HCT116 (cell line): ENCODE measurements at regions not wholly inside any gene's neighbourhood (a gene's known extent, or its start where the extent isn't known, plus 50 kb on each side); places are given as distances from the start of the nearest gene placed in this dataset.

ENCODE experiments used
- ATAC-seq: fragments of 200-7000 bp; cut with Tn5 transposase; 2 replicates; pipeline ENCODE4 v1.9.1; 2020; ENCODE audit warnings: mild to moderate bottlenecking, moderate library complexity
- BruUV-seq: library from RNA; stranded (reverse); fragments of 400-500 nt; replicated peaks from 2 replicates; lab custom pipeline; 2021; lab: Mats Ljungman, UMichigan
- CTCF ChIA-PET: fragments of 300-600 bp; sonication (Branson Sonifier 250); formaldehyde crosslinking; loops from one replicate; lab custom pipeline; 2021; ENCODE audit warnings: antibody characterized with exemption; lab: Charles Lee
- POLR2A ChIA-PET: fragments of 300-600, 350-600 bp; sonication (Branson Sonifier 250); formaldehyde crosslinking; loops from one replicate; lab custom pipeline; 2021; ENCODE audit warnings: antibody characterized with exemption; lab: Charles Lee
- RAD21 ChIA-PET, 2 experiments: fragments of 300-600 bp; sonication (Branson Sonifier 250); formaldehyde crosslinking; loops; one replicate each; lab custom pipeline; 2023; ENCODE audit warnings: low total read pairs in 2 of 2; ENCODE audit not compliant: uncharacterized antibody in 2 of 2, unreplicated experiment in 2 of 2, low non-redundant PET in 1 of 2; lab: Charles Lee
- DNase-seq: peaks from one replicate; pipeline ENCODE4 v3.0.0-alpha.2; 2010; ENCODE audit warnings: low read depth, low spot score
- H2AFZ ChIP-seq: fragments of 200-600 bp; shearing (Covaris generic), sonication (generic); 2 replicates; pipeline ENCODE4 v1.6.1; 2017; ENCODE audit warnings: low read depth, mixed run types, mixed read lengths, antibody characterized with exemption, low read length; ENCODE audit not compliant: poor library complexity, severe bottlenecking
- H3K27ac ChIP-seq: 2 replicates; pipeline ENCODE4 v1.5.1; 2012; ENCODE audit warnings: low read depth, low read length
- H3K27me3 ChIP-seq: fragments of 200-600 bp; sonication (generic); 2 replicates; pipeline ENCODE4 v1.6.1; 2016; ENCODE audit warnings: mixed run types, low read length, mixed read lengths; ENCODE audit not compliant: insufficient read depth
- H3K36me3 ChIP-seq, 2 experiments: fragments of 200-500 bp in 1 of 2; fragments of 200-600 bp in 1 of 2; sonication (Bioruptor generic) in 1 of 2; sonication (generic) in 1 of 2; 2 replicates each; pipeline versions ENCODE4 v1.5.1 to v1.6.1; 2014 to 2016; ENCODE audit warnings: low read length in 2 of 2, inconsistent platforms in 1 of 2, mixed read lengths in 1 of 2, mixed run types in 1 of 2; ENCODE audit not compliant: insufficient read depth in 2 of 2, control insufficient read depth in 1 of 2
- H3K4me1 ChIP-seq, 2 experiments: fragments of 200-600 bp in 1 of 2; sonication (generic) in 1 of 2; 2 replicates each; pipeline versions ENCODE4 v1.5.1 to v1.6.1; 2012 to 2017; ENCODE audit warnings: low read length in 2 of 2, inconsistent platforms in 1 of 2, mild to moderate bottlenecking in 1 of 2, mixed read lengths in 1 of 2, mixed run types in 1 of 2, moderate library complexity in 1 of 2; ENCODE audit not compliant: insufficient read depth in 2 of 2, control insufficient read depth in 1 of 2
- H3K4me2 ChIP-seq: fragments of 200-600 bp; sonication (generic); 2 replicates; pipeline ENCODE4 v1.6.1; 2017; ENCODE audit warnings: mixed run types, low read length, mixed read lengths
- H3K4me3 ChIP-seq, 2 experiments: fragments of 200-600 bp in 1 of 2; sonication (generic) in 1 of 2; replicated peaks in 1 of 2; 2 replicates each; pipeline ENCODE4 v1.5.1; 2011 to 2016; ENCODE audit warnings: low read length in 2 of 2, control low read depth in 1 of 2, low read depth in 1 of 2, mild to moderate bottlenecking in 1 of 2, mixed read lengths in 1 of 2, mixed run types in 1 of 2
- H3K79me2 ChIP-seq: fragments of 200-600 bp; sonication (generic); 2 replicates; pipeline ENCODE4 v1.6.1; 2017; ENCODE audit warnings: mild to moderate bottlenecking, mixed run types, low read length, moderate library complexity, mixed read lengths; ENCODE audit not compliant: insufficient read depth
- H3K9ac ChIP-seq: fragments of 200-600 bp; sonication (generic); 2 replicates; pipeline ENCODE4 v1.6.1; 2016; ENCODE audit warnings: low read length, mixed read lengths
- H3K9me2 ChIP-seq: fragments of 200-600 bp; sonication (generic), shearing (Covaris generic); 2 replicates; pipeline ENCODE4 v1.6.1; 2017; ENCODE audit warnings: mixed run types, mild to moderate bottlenecking, moderate library complexity; ENCODE audit not compliant: insufficient read depth
- H3K9me3 ChIP-seq, 2 experiments: fragments of 200-500 bp in 1 of 2; fragments of 200-600 bp in 1 of 2; sonication (Bioruptor generic) in 1 of 2; sonication (generic) in 1 of 2; 2 replicates each; pipeline ENCODE4 v1.6.1; 2014 to 2017; ENCODE audit warnings: low read length in 2 of 2, mixed read lengths in 2 of 2, inconsistent platforms in 1 of 2, low read depth in 1 of 2, mild to moderate bottlenecking in 1 of 2, mixed run types in 1 of 2, moderate library complexity in 1 of 2; ENCODE audit not compliant: control insufficient read depth in 1 of 2, insufficient read depth in 1 of 2
- H4K20me1 ChIP-seq: fragments of 200-600 bp; sonication (generic), shearing (Covaris generic); 2 replicates; pipeline ENCODE4 v1.6.1; 2017; ENCODE audit warnings: mixed run types, mild to moderate bottlenecking, moderate library complexity; ENCODE audit not compliant: insufficient read depth
- EZH2 ChIP-seq: fragments of 200-600 bp; sonication (generic); IDR thresholded peaks from 2 replicates; pipeline ENCODE4 v1.6.1; 2017; ENCODE audit warnings: antibody characterized with exemption, mixed run types
- EZH2phosphoT487 ChIP-seq: fragments of 200-600 bp; IDR thresholded peaks from 2 replicates; pipeline ENCODE4 v1.6.1; 2018; ENCODE audit warnings: antibody characterized with exemption, borderline replicate concordance
- RAD21 ChIP-seq: IDR thresholded peaks from 2 replicates; pipeline ENCODE4 v1.6.1; 2012; ENCODE audit warnings: low read depth, mild to moderate bottlenecking
- TCF7L2 ChIP-seq: IDR thresholded peaks from 2 replicates; pipeline ENCODE4 v1.7.0; 2011; ENCODE audit warnings: borderline replicate concordance, inconsistent platforms; ENCODE audit not compliant: insufficient read depth, insufficient read length; ENCODE audit errors: extremely low read depth
- YY1 ChIP-seq: IDR thresholded peaks from 2 replicates; pipeline ENCODE4 v1.6.1; 2011; ENCODE audit warnings: low read length, low read depth, moderate library complexity, mild to moderate bottlenecking; ENCODE audit not compliant: insufficient replicate concordance; ENCODE audit errors: extremely low read depth
- intact Hi-C: fragments of 100-400 bp; cut with micrococcal nuclease; formaldehyde crosslinking; loops from 2 replicates; pipeline ENCODE4 v1.10.0; 2022
- TF ChIP-seq, protein P1 (sequence below), 3 experiments: fragments of 200-600 bp in 1 of 3; sonication (generic) in 1 of 3; IDR thresholded peaks in 2 of 3; conservative IDR thresholded peaks in 1 of 3; 2 replicates each; pipeline ENCODE4 v1.5.1; 2012 to 2017; ENCODE audit warnings: low read depth in 2 of 3, low read length in 2 of 3, antibody characterized with exemption in 1 of 3, borderline replicate concordance in 1 of 3, control low read depth in 1 of 3, mild to moderate bottlenecking in 1 of 3, mixed read lengths in 1 of 3, mixed run types in 1 of 3, moderate library complexity in 1 of 3; ENCODE audit not compliant: insufficient read depth in 1 of 3
- TF ChIP-seq, protein P2 (sequence below): IDR thresholded peaks from 2 replicates; pipeline ENCODE4 v1.6.1; 2011; ENCODE audit warnings: mild to moderate bottlenecking, low read length, moderate library complexity; ENCODE audit not compliant: insufficient replicate concordance; ENCODE audit errors: extremely low read depth
- TF ChIP-seq, protein P3 (sequence below): IDR thresholded peaks from 2 replicates; pipeline ENCODE4 v1.6.1; 2012

DNA sequence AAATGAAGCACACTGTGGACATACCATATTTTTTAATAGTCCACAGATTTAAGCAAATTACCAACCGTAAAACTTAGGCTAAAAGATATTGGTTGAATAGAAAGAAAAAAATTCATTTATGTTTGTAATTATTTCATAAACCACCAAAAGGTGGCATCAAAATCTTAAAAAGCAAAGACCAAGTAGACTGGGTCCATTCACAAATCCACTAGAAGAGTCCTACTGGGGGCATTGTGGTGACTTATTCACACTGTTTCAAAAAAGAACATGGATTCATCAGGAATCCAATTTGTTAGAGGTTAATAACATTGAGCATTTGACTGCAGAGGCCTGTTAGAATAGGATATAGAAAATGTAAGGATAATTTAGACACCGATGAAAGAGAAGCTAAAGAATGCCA is 194.9 kb upstream of the KYNU start:
- ChIA-PET RAD21 (no interaction called here), POLR2A (no interaction called here), CTCF (interaction anchor here (1.5 to 2.3 kb wide), 3 partner anchors 297 to 350 kb away, joined by 4 to 8 read pairs (median 6); no protein-coding TSS in a partner anchor)
- no peaks in the 10 kb centered on the region for H4K20me1 ChIP-seq
- peak; percentile 13 for DNase-seq
- H3K4me2 ChIP-seq = no peak overlapping the region
- H3K4me3 ChIP-seq = no peak overlapping the region
- no peaks in the 10 kb centered on the region for H3K79me2 ChIP-seq
- ATAC-seq = no peak
- no peak overlapping the region for H3K27ac ChIP-seq
- H3K9me3 ChIP-seq = no peaks in the 10 kb centered on the region
- intact Hi-C loops = loop anchor here (2.0 kb wide), 2 partner anchors 298 to 306 kb away; no protein-coding TSS in a partner anchor
- H2AFZ ChIP-seq = no peak overlapping the region
- no TSS peak for BruUV-seq
- no peak overlapping the region for H3K9ac ChIP-seq
- no peaks in the 10 kb centered on the region for H3K27me3 ChIP-seq
- TF ChIP-seq RAD21 = peak; percentile 53
- TF ChIP-seq, protein P1, sequence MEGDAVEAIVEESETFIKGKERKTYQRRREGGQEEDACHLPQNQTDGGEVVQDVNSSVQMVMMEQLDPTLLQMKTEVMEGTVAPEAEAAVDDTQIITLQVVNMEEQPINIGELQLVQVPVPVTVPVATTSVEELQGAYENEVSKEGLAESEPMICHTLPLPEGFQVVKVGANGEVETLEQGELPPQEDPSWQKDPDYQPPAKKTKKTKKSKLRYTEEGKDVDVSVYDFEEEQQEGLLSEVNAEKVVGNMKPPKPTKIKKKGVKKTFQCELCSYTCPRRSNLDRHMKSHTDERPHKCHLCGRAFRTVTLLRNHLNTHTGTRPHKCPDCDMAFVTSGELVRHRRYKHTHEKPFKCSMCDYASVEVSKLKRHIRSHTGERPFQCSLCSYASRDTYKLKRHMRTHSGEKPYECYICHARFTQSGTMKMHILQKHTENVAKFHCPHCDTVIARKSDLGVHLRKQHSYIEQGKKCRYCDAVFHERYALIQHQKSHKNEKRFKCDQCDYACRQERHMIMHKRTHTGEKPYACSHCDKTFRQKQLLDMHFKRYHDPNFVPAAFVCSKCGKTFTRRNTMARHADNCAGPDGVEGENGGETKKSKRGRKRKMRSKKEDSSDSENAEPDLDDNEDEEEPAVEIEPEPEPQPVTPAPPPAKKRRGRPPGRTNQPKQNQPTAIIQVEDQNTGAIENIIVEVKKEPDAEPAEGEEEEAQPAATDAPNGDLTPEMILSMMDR (IDR thresholded peaks at IDR 0.05 in 2 of 3, conservative IDR thresholded peaks at IDR 0.05 in 1 of 3; ENCODE audit: borderline replicate concordance in 1 of 3, insufficient read depth in 1 of 3, low read depth in 2 of 3, low read length in 2 of 3) = peak in 1 of 3 experiments; percentile 36; a peak in 1 of 6 replicates
- TF ChIP-seq EZH2 = no peak
- no peaks in the 10 kb centered on the region for H3K9me2 ChIP-seq
- no peaks in the 10 kb centered on the region for H3K4me1 ChIP-seq
- H3K36me3 ChIP-seq = no peaks in the 10 kb centered on the region

DNA sequence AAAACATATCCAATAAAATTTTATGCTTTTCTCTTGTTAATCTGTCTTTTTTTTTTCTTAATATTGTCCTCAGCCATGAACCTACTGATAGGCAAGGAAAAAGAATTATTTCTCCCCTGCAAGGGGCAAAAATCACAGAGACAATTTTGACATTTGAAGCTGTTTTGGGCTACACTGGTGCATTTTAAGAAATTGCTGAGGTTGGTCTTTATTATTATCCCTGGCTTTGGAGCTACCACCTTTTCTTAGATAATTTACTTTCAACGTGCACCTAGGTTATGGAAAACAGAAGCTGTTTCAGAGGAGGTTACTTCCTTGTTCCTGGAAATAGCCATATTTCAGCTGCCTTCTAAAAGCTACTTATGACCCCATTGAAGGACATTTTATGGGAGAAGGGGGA is 195.5 kb upstream of the KYNU start:
- H2AFZ ChIP-seq = no peak overlapping the region
- no peak for DNase-seq
- RAD21 ChIA-PET = no interaction called here
- TF ChIP-seq, protein P2, sequence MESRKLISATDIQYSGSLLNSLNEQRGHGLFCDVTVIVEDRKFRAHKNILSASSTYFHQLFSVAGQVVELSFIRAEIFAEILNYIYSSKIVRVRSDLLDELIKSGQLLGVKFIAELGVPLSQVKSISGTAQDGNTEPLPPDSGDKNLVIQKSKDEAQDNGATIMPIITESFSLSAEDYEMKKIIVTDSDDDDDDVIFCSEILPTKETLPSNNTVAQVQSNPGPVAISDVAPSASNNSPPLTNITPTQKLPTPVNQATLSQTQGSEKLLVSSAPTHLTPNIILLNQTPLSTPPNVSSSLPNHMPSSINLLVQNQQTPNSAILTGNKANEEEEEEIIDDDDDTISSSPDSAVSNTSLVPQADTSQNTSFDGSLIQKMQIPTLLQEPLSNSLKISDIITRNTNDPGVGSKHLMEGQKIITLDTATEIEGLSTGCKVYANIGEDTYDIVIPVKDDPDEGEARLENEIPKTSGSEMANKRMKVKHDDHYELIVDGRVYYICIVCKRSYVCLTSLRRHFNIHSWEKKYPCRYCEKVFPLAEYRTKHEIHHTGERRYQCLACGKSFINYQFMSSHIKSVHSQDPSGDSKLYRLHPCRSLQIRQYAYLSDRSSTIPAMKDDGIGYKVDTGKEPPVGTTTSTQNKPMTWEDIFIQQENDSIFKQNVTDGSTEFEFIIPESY = no peak
- TF ChIP-seq, protein P1 (IDR thresholded peaks at IDR 0.05 in 2 of 3, conservative IDR thresholded peaks at IDR 0.05 in 1 of 3; ENCODE audit: borderline replicate concordance in 1 of 3, insufficient read depth in 1 of 3, low read depth in 2 of 3, low read length in 2 of 3) = no peak
- no peak for TF ChIP-seq YY1
- TF ChIP-seq, protein P3, sequence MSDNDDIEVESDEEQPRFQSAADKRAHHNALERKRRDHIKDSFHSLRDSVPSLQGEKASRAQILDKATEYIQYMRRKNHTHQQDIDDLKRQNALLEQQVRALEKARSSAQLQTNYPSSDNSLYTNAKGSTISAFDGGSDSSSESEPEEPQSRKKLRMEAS = no peak
- TF ChIP-seq EZH2phosphoT487 = no peak
- TF ChIP-seq TCF7L2 = no peak
- TF ChIP-seq, all 23 proteins: peak for 0
- Histone ChIP-seq H3K79me2 (no peaks in the 10 kb centered on the region), H3K4me1 (no peaks in the 10 kb centered on the region), H3K4me2 (no peak overlapping the region), H4K20me1 (no peaks in the 10 kb centered on the region), H3K9ac (no peak overlapping the region), H3K9me2 (no peaks in the 10 kb centered on the region), H3K27ac (no peak overlapping the region), H3K27me3 (no peaks in the 10 kb centered on the region), H3K9me3 (no peaks in the 10 kb centered on the region), H3K4me3 (no peak overlapping the region), H3K36me3 (no peaks in the 10 kb centered on the region)
- no peak for ATAC-seq
- ChIA-PET POLR2A (no interaction called here), CTCF (interaction anchor here (2.3 kb wide), 1 partner anchor 297 kb away, joined by 6 read pairs; no protein-coding TSS in a partner anchor)
- BruUV-seq = no TSS peak
- intact Hi-C loops = loop anchor here (2.0 kb wide), 2 partner anchors 299 to 307 kb away; no protein-coding TSS in a partner anchor
